ENCODE measurements at regions not wholly inside any gene's neighbourhood (a gene's known extent, or its start where the extent isn't known, plus 50 kb on each side); places are given as distances from the start of the nearest gene placed in this dataset.

- no peaks in the 10 kb centered on the region for H3K9me2 ChIP-seq (replicated peaks; ENCODE audit: insufficient read depth, low read length)
- H3K36me3 ChIP-seq (replicated peaks; ENCODE audit: insufficient read depth, low read length) = no peaks in the 10 kb centered on the region
- 0 out of 2 replicates have a peak, but pooled peaks cover 10% of the 10 kb centered on the region for H3K4me1 ChIP-seq (ENCODE audit: low read length)
- no peak overlapping the region for H3K4me2 ChIP-seq (ENCODE audit: low read depth, low read length)
- H3K27me3 ChIP-seq (replicated peaks; ENCODE audit: insufficient read depth, low read length) = no peaks in the 10 kb centered on the region
- no peaks in the 10 kb centered on the region for H4K20me1 ChIP-seq (ENCODE audit: insufficient read depth, low read length)
- H2AFZ ChIP-seq (ENCODE audit: low read length) = no peak overlapping the region
- H3F3A ChIP-seq (ENCODE audit: insufficient read depth, low read length) = no peaks in the 10 kb centered on the region
- no peak overlapping the region for H3K9ac ChIP-seq (ENCODE audit: low read length)
- TF ChIP-seq EZH2phosphoT487 (IDR thresholded peaks at IDR 0.05; ENCODE audit: low read length) (no peak), CTCF (IDR thresholded peaks at IDR 0.05; ENCODE audit: low read length) (no peak), EZH2 (optimal IDR thresholded peaks at IDR 0.05; ENCODE audit: low read depth, low read length) (no peak)
- H3K9me3 ChIP-seq (replicated peaks; ENCODE audit: insufficient read depth, low read length) = no peaks in the 10 kb centered on the region
- no peak overlapping the region for H3K4me3 ChIP-seq (ENCODE audit: low read length)
- DNase-seq = no peak
- no peak overlapping the region for H3K27ac ChIP-seq (ENCODE audit: low read length)
- H3K79me2 ChIP-seq (ENCODE audit: low read length) = no peaks in the 10 kb centered on the region
Measured at GRCh38 chr4:125994024-125994423, 679.3 kb downstream of the FAT4 start.

- H3K9ac ChIP-seq (ENCODE audit: low read length) = no peak overlapping the region
- no peaks in the 10 kb centered on the region for H3K9me2 ChIP-seq (replicated peaks; ENCODE audit: insufficient read depth, low read length)
- TF ChIP-seq EZH2 (optimal IDR thresholded peaks at IDR 0.05; ENCODE audit: low read depth, low read length) = no peak
- H2AFZ ChIP-seq (ENCODE audit: low read length) = no peak overlapping the region
- H3K4me2 ChIP-seq (ENCODE audit: low read depth, low read length) = no peak overlapping the region
- H3K36me3 ChIP-seq (replicated peaks; ENCODE audit: insufficient read depth, low read length) = no peaks in the 10 kb centered on the region
- H3K79me2 ChIP-seq (ENCODE audit: low read length) = no peaks in the 10 kb centered on the region
- no peak overlapping the region for H3K27ac ChIP-seq (ENCODE audit: low read length)
- H3K4me1 ChIP-seq (ENCODE audit: low read length) = 0 out of 2 replicates have a peak, but pooled peaks cover 6% of the 10 kb centered on the region
- no peak overlapping the region for H3K4me3 ChIP-seq (ENCODE audit: low read length)
- H3K9me3 ChIP-seq (replicated peaks; ENCODE audit: insufficient read depth, low read length) = no peaks in the 10 kb centered on the region
- no peaks in the 10 kb centered on the region for H3K27me3 ChIP-seq (replicated peaks; ENCODE audit: insufficient read depth, low read length)
- H3F3A ChIP-seq (ENCODE audit: insufficient read depth, low read length) = no peaks in the 10 kb centered on the region
- DNase-seq = no peak
- no peaks in the 10 kb centered on the region for H4K20me1 ChIP-seq (ENCODE audit: insufficient read depth, low read length)
Measured at GRCh38 chr4:125994430-125994829, 679.7 kb downstream of the FAT4 start.

- no peak overlapping the region for H3K27ac ChIP-seq (ENCODE audit: low read length)
Measured at GRCh38 chr4:126004941-126005340, 690.2 kb downstream of the FAT4 start.

More at GRCh38 chr4:126004941-126005340, 690.2 kb downstream of the FAT4 start:
- Histone ChIP-seq H3K27me3 (replicated peaks; ENCODE audit: insufficient read depth, low read length) (no peaks in the 10 kb centered on the region), H3K36me3 (replicated peaks; ENCODE audit: insufficient read depth, low read length) (no peaks in the 10 kb centered on the region), H3F3A (ENCODE audit: insufficient read depth, low read length) (no peaks in the 10 kb centered on the region), H3K9ac (ENCODE audit: low read length) (no peak overlapping the region), H3K9me2 (replicated peaks; ENCODE audit: insufficient read depth, low read length) (no peaks in the 10 kb centered on the region), H4K20me1 (ENCODE audit: insufficient read depth, low read length) (no peaks in the 10 kb centered on the region), H3K4me1 (ENCODE audit: low read length) (no peaks in the 10 kb centered on the region), H3K4me3 (ENCODE audit: low read length) (no peak overlapping the region), H3K9me3 (replicated peaks; ENCODE audit: insufficient read depth, low read length) (no peaks in the 10 kb centered on the region), H3K79me2 (ENCODE audit: low read length) (no peaks in the 10 kb centered on the region), H3K4me2 (ENCODE audit: low read depth, low read length) (no peak overlapping the region), H2AFZ (ENCODE audit: low read length) (no peak overlapping the region)
- TF ChIP-seq EZH2phosphoT487 (IDR thresholded peaks at IDR 0.05; ENCODE audit: low read length) = no peak
- no peak for TF ChIP-seq EZH2 (optimal IDR thresholded peaks at IDR 0.05; ENCODE audit: low read depth, low read length)
- TF ChIP-seq CTCF (IDR thresholded peaks at IDR 0.05; ENCODE audit: low read length) = no peak
- DNase-seq = no peak
